ENCODE measurements at regions not wholly inside any gene's neighbourhood (a gene's known extent, or its start where the extent isn't known, plus 50 kb on each side); places are given as distances from the start of the nearest gene placed in this dataset.

DNA sequence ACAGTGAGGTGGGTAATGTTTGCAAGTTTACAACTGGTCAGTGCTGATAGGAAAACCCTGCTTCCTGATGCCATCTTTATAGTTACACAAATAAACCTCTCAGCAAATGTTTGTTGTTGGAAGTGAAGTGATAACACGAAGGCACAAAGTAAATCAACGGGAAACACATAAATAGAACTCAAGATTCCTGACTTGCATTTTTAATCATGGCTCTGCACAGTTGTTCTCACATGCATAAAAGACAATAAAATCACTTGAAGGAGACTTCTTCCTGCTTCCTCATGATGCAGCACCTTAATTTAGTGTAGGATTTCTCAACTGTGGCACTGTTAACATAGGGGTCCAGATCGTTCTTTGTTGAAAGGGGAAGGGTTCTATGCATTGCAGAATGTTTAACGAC is 907.7 kb downstream of the RAB28 start:
- TF ChIP-seq, protein P1, sequence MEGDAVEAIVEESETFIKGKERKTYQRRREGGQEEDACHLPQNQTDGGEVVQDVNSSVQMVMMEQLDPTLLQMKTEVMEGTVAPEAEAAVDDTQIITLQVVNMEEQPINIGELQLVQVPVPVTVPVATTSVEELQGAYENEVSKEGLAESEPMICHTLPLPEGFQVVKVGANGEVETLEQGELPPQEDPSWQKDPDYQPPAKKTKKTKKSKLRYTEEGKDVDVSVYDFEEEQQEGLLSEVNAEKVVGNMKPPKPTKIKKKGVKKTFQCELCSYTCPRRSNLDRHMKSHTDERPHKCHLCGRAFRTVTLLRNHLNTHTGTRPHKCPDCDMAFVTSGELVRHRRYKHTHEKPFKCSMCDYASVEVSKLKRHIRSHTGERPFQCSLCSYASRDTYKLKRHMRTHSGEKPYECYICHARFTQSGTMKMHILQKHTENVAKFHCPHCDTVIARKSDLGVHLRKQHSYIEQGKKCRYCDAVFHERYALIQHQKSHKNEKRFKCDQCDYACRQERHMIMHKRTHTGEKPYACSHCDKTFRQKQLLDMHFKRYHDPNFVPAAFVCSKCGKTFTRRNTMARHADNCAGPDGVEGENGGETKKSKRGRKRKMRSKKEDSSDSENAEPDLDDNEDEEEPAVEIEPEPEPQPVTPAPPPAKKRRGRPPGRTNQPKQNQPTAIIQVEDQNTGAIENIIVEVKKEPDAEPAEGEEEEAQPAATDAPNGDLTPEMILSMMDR (conservative IDR thresholded peaks at IDR 0.05; ENCODE audit: low read depth in 2 of 2), result no peak
- TF ChIP-seq POLR2AphosphoS5 (IDR thresholded peaks at IDR 0.05; ENCODE audit: low read depth) (no peak), EZH2 (IDR thresholded peaks at IDR 0.05; ENCODE audit: low read depth, unreplicated experiment) (no peak), EZH2phosphoT487 (IDR thresholded peaks at IDR 0.05; ENCODE audit: unreplicated experiment) (no peak), JUNB (IDR thresholded peaks at IDR 0.05; ENCODE audit: unreplicated experiment) (no peak)
- TF ChIP-seq, protein P2, sequence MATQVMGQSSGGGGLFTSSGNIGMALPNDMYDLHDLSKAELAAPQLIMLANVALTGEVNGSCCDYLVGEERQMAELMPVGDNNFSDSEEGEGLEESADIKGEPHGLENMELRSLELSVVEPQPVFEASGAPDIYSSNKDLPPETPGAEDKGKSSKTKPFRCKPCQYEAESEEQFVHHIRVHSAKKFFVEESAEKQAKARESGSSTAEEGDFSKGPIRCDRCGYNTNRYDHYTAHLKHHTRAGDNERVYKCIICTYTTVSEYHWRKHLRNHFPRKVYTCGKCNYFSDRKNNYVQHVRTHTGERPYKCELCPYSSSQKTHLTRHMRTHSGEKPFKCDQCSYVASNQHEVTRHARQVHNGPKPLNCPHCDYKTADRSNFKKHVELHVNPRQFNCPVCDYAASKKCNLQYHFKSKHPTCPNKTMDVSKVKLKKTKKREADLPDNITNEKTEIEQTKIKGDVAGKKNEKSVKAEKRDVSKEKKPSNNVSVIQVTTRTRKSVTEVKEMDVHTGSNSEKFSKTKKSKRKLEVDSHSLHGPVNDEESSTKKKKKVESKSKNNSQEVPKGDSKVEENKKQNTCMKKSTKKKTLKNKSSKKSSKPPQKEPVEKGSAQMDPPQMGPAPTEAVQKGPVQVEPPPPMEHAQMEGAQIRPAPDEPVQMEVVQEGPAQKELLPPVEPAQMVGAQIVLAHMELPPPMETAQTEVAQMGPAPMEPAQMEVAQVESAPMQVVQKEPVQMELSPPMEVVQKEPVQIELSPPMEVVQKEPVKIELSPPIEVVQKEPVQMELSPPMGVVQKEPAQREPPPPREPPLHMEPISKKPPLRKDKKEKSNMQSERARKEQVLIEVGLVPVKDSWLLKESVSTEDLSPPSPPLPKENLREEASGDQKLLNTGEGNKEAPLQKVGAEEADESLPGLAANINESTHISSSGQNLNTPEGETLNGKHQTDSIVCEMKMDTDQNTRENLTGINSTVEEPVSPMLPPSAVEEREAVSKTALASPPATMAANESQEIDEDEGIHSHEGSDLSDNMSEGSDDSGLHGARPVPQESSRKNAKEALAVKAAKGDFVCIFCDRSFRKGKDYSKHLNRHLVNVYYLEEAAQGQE (IDR thresholded peaks at IDR 0.05; ENCODE audit: unreplicated experiment), result no peak
